ENCODE measurements at regions not wholly inside any gene's neighbourhood (a gene's known extent, or its start where the extent isn't known, plus 50 kb on each side); places are given as distances from the start of the nearest gene placed in this dataset.

- Histone ChIP-seq H3K4me3 (no peak overlapping the region), H3K4me2 (no peak overlapping the region; the same call in 2 of the 3 replicates), H3K27ac (peak overlapping the region; percentile 83 to 85), H3K9me3 (no peaks in the 10 kb centered on the region), H3K4me1 (peaks cover 48% of the 10 kb centered on the region)
- TF ChIP-seq KDM1A (IDR thresholded peaks at IDR 0.05; ENCODE audit: low read depth) (no peak), TFCP2L1 (CRISPR knock-in tag; IDR thresholded peaks at IDR 0.05) (no peak)
- DNase-seq (ENCODE audit: low read depth in 1 of 2, low spot score in 1 of 2) (no peak), ATAC-seq (no peak), FAIRE-seq (no peak)
- CTCF ChIA-PET: interaction anchor here (1.0 kb wide), 1 partner anchor 147 kb away, joined by 4 read pairs; no protein-coding TSS in a partner anchor
- POLR2A ChIA-PET: interaction anchor here (5.2 kb wide), 1 partner anchor 10 kb away, joined by 20 read pairs; no protein-coding TSS in a partner anchor
Observed at GRCh38 chr6:63451238-63451637, 121.0 kb upstream of the LOC128125822 start.

GRCh38 chr6:63452125-63452524 lies 120.2 kb upstream of the LOC128125822 start:
- ChIA-PET POLR2A (interaction anchor here (5.2 kb wide), 1 partner anchor 11 kb away, joined by 20 read pairs; no protein-coding TSS in a partner anchor), CTCF (no interaction called here)
- H3K4me1 ChIP-seq: peaks cover 52% of the 10 kb centered on the region
- H3K9me3 ChIP-seq: no peaks in the 10 kb centered on the region
- H3K27ac ChIP-seq: peak overlapping the region; percentile 74 to 83
- H3K4me2 ChIP-seq: peak overlapping the region; percentile 77
- H3K4me3 ChIP-seq: no peak overlapping the region
- TF ChIP-seq HES2 (IDR thresholded peaks at IDR 0.05) (peak; percentile 71; the same call in 1 of the 2 replicates), CEBPB (IDR thresholded peaks at IDR 0.05) (peak; percentile 95 to 98), JUNB (IDR thresholded peaks at IDR 0.05) (peak; percentile 35; the same call in 1 of the 2 replicates), SREBF2 (IDR thresholded peaks at IDR 0.05) (no peak), NR3C1 (IDR thresholded peaks at IDR 0.05) (no peak), ZNF302 (CRISPR knock-in tag; IDR thresholded peaks at IDR 0.05) (no peak), TFCP2L1 (CRISPR knock-in tag; IDR thresholded peaks at IDR 0.05) (no peak), EHMT2 (IDR thresholded peaks at IDR 0.05; ENCODE audit: low read depth) (no peak), SMC3 (IDR thresholded peaks at IDR 0.05) (peak; percentile 37; the same call in 2 of the 3 replicates), RAD21 (conservative IDR thresholded peaks at IDR 0.05 in 1 of 2, IDR thresholded peaks at IDR 0.05 in 1 of 2) (peak; percentile 5 to 52; a peak in 4 of 5 replicates), JUN (IDR thresholded peaks at IDR 0.05) (peak; percentile 62 to 76; a peak in 4 of 5 replicates), ELK1 (IDR thresholded peaks at IDR 0.05; ENCODE audit: low read depth, low read length) (no peak), TP53 (CRISPR knock-in tag; IDR thresholded peaks at IDR 0.05) (no peak), MAZ (IDR thresholded peaks at IDR 0.05; ENCODE audit: borderline replicate concordance, low read depth, low read length) (no peak), HOXB13 (CRISPR knock-in tag; IDR thresholded peaks at IDR 0.05; ENCODE audit: low read depth) (no peak), PHF8 (IDR thresholded peaks at IDR 0.05; ENCODE audit: borderline replicate concordance, low read depth) (no peak), MYC (IDR thresholded peaks at IDR 0.05; ENCODE audit: borderline replicate concordance, low read length) (no peak), MAX (IDR thresholded peaks at IDR 0.05) (peak; percentile 48; the same call in 1 of the 2 replicates), EP300 (IDR thresholded peaks at IDR 0.05) (peak; percentile 63 to 83; a peak in 3 of 5 replicates), RNF2 (IDR thresholded peaks at IDR 0.05; ENCODE audit: borderline replicate concordance, low read depth) (no peak), ESRRA (IDR thresholded peaks at IDR 0.05; ENCODE audit: borderline replicate concordance, low read length) (no peak), FOXS1 (CRISPR knock-in tag; IDR thresholded peaks at IDR 0.05) (no peak), RCOR1 (IDR thresholded peaks at IDR 0.05; ENCODE audit: low read depth, low read length) (no peak), GATA3 (IDR thresholded peaks at IDR 0.05; ENCODE audit: borderline replicate concordance) (peak; percentile 71), KDM5A (IDR thresholded peaks at IDR 0.05) (no peak), ZFP36 (IDR thresholded peaks at IDR 0.05; ENCODE audit: borderline replicate concordance, partially characterized antibody) (no peak), FOSL2 (IDR thresholded peaks at IDR 0.05) (no peak), FOSL2 (CRISPR knock-in tag; IDR thresholded peaks at IDR 0.05) (peak; percentile 41; the same call in 1 of the 2 replicates), BCL3 (IDR thresholded peaks at IDR 0.05) (peak; percentile 71; the same call in 1 of the 3 replicates), HOXA7 (CRISPR knock-in tag; IDR thresholded peaks at IDR 0.05) (no peak), REST (IDR thresholded peaks at IDR 0.05) (no peak)
- FAIRE-seq (no peak), DNase-seq (ENCODE audit: low read depth in 1 of 2, low spot score in 1 of 2) (peak in 1 of 2 experiments; percentile 90), ATAC-seq (peak; percentile 76 to 89; a peak in 5 of 6 replicates)
- 5% methylated on average over 4 of the region's 4 CpGs for WGBS (ENCODE audit: missing lambda C conversion rate)

Data from A549 (cell line).